Hepatocyte (in vitro differentiated cells): ENCODE measurements at regions not wholly inside any gene's neighbourhood (a gene's known extent, or its start where the extent isn't known, plus 50 kb on each side); places are given as distances from the start of the nearest gene placed in this dataset.

ENCODE experiments used
- DNase-seq: peaks from one replicate; pipeline ENCODE4 v3.0.0-alpha.2; 2016; ENCODE audit warnings: low spot score
- H2AFZ ChIP-seq: fragments of 200-600 bp; sonication (generic); 2 replicates; pipeline ENCODE4 v1.6.0; 2016; ENCODE audit warnings: antibody characterized with exemption, mild to moderate bottlenecking
- H3K27ac ChIP-seq: fragments of 200-600 bp; sonication (generic); 2 replicates; pipeline ENCODE4 v1.5.1; 2016; ENCODE audit warnings: mild to moderate bottlenecking
- H3K27me3 ChIP-seq: fragments of 200-600 bp; sonication (generic); 2 replicates; pipeline ENCODE4 v1.6.1; 2016
- H3K36me3 ChIP-seq: fragments of 200-600 bp; sonication (generic); replicated peaks from 2 replicates; pipeline ENCODE4 v1.5.1; 2016; ENCODE audit warnings: low read depth; ENCODE audit not compliant: insufficient read depth
- H3K4me1 ChIP-seq: fragments of 200-600 bp; sonication (generic); 2 replicates; pipeline ENCODE4 v1.5.1; 2016; ENCODE audit warnings: mild to moderate bottlenecking, moderate library complexity; ENCODE audit not compliant: insufficient read depth
- H3K4me2 ChIP-seq: fragments of 200-600 bp; sonication (generic); 2 replicates; pipeline ENCODE4 v1.6.0; 2016
- H3K4me3 ChIP-seq: fragments of 200-600 bp; sonication (generic); 2 replicates; pipeline ENCODE4 v1.5.1; 2016; ENCODE audit warnings: mild to moderate bottlenecking
- H3K79me2 ChIP-seq: fragments of 200-600 bp; sonication (generic); 2 replicates; pipeline ENCODE4 v1.6.0; 2017; ENCODE audit warnings: mild to moderate bottlenecking
- H3K9me2 ChIP-seq: fragments of 200-600 bp; sonication (generic); replicated peaks from 2 replicates; pipeline ENCODE4 v1.6.0; 2017; ENCODE audit warnings: mild to moderate bottlenecking; ENCODE audit not compliant: insufficient read depth
- H3K9me3 ChIP-seq: fragments of 200-600 bp; sonication (generic); 2 replicates; pipeline ENCODE4 v1.5.1; 2016; ENCODE audit warnings: low read depth, mild to moderate bottlenecking
- H4K20me1 ChIP-seq: fragments of 200-600 bp; sonication (generic); 2 replicates; pipeline ENCODE4 v1.6.0; 2016; ENCODE audit warnings: mild to moderate bottlenecking; ENCODE audit not compliant: insufficient read depth, poor library complexity, severe bottlenecking
- CTCF ChIP-seq: fragments of 200-600 bp; sonication (generic); IDR thresholded peaks from 2 replicates; pipeline ENCODE4 v1.5.1; 2016; ENCODE audit warnings: antibody characterized with exemption, mild to moderate bottlenecking; ENCODE audit not compliant: poor library complexity
- EZH2 ChIP-seq: fragments of 200-600 bp; sonication (generic); IDR thresholded peaks from 2 replicates; pipeline ENCODE4 v1.6.1; 2016; ENCODE audit warnings: antibody characterized with exemption, mild to moderate bottlenecking, borderline replicate concordance
- EZH2phosphoT487 ChIP-seq: fragments of 200-600 bp; sonication (generic); IDR thresholded peaks from one replicate; pipeline ENCODE4 v1.6.1; 2018; ENCODE audit warnings: antibody characterized with exemption, mild to moderate bottlenecking, low read depth, moderate library complexity; ENCODE audit not compliant: unreplicated experiment, severe bottlenecking
- WGBS: methylation state at CpG from one replicate; pipeline ENCODE4 v1.1.6; 2016; ENCODE audit warnings: low lambda C conversion rate; ENCODE audit errors: missing lambda C conversion rate; 5-methylcytosine and 5-hydroxymethylcytosine counted together

DNA sequence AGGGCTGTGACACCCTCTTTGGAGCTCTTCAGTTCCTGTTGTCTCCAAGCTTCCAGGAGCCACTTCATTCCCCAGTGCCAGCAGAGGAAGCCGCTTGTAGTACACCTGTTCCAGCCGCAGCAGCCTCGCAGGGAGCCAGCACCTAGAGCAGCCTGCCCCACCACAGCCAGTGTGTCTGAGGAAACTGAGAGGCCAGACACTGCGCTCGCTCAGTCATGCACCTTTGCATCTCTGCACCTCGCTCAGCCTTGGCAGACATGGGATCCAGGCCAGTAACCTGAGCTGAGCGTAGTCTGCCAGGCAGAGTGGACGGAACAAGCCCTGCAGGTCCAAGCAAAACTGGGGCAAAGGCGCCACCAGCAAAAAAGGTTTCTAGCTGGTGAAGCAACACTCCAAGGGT, 1072.1 kb downstream of the JRKL start:
- H3K4me1 ChIP-seq = no peaks in the 10 kb centered on the region
- no peaks in the 10 kb centered on the region for H3K36me3 ChIP-seq

GRCh38 chr11:97463891-97464290, 1074.1 kb downstream of the JRKL start:
- no peak overlapping the region for H2AFZ ChIP-seq
- H3K9me2 ChIP-seq = no peaks in the 10 kb centered on the region
- no peaks in the 10 kb centered on the region for H4K20me1 ChIP-seq
- H3K4me3 ChIP-seq = no peak overlapping the region
- no peak for TF ChIP-seq CTCF
- TF ChIP-seq EZH2 = no peak
- TF ChIP-seq EZH2phosphoT487 = no peak
- no peaks in the 10 kb centered on the region for H3K79me2 ChIP-seq
- no peak overlapping the region for H3K4me2 ChIP-seq
- DNase-seq = no peak
- 38% methylated on average over 1 of the region's 1 CpG for WGBS
- no peaks in the 10 kb centered on the region for H3K4me1 ChIP-seq
- no peaks in the 10 kb centered on the region for H3K27me3 ChIP-seq
- no peaks in the 10 kb centered on the region for H3K9me3 ChIP-seq
- H3K36me3 ChIP-seq = no peaks in the 10 kb centered on the region
- no peak overlapping the region for H3K27ac ChIP-seq

More for the DNA sequence above, 1072.1 kb downstream of the JRKL start:
- H2AFZ ChIP-seq = no peak overlapping the region
- no peak overlapping the region for H3K4me2 ChIP-seq
- no peaks in the 10 kb centered on the region for H3K27me3 ChIP-seq
- DNase-seq = no peak
- no peak for TF ChIP-seq EZH2phosphoT487
- H3K4me3 ChIP-seq = no peak overlapping the region
- no peaks in the 10 kb centered on the region for H3K9me2 ChIP-seq
- H3K27ac ChIP-seq = no peak overlapping the region
- H3K79me2 ChIP-seq = no peaks in the 10 kb centered on the region
- 96% methylated on average over 9 of the region's 9 CpGs for WGBS
- no peaks in the 10 kb centered on the region for H3K9me3 ChIP-seq
- H4K20me1 ChIP-seq = no peaks in the 10 kb centered on the region

DNA sequence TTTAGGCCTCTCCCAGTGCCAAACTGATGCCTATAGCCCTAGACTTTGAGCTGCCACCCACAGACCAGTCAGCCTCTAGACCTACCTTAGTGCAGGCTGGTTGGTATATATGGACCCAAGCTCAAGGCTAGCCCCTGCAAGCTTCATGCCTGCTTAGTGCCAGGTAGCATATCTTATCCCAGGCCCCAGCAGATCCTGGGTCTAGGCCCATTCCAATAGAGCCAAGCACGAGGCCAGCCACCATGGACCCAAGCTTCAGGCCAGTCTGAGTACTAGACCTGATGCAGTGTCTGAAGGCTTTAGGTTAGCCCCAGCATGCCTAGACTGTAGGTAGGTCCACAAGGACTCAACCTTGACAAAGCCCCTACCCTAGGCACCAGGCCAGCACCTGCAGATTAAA, 1081.7 kb downstream of the JRKL start:
- no peaks in the 10 kb centered on the region for H4K20me1 ChIP-seq
- H3K4me1 ChIP-seq = no peaks in the 10 kb centered on the region
- H3K79me2 ChIP-seq = no peaks in the 10 kb centered on the region
- no peaks in the 10 kb centered on the region for H3K36me3 ChIP-seq
- no peaks in the 10 kb centered on the region for H3K27me3 ChIP-seq
- no peaks in the 10 kb centered on the region for H3K9me2 ChIP-seq
- peaks cover 12% of the 10 kb centered on the region for H3K9me3 ChIP-seq
- H3K27ac ChIP-seq = no peak overlapping the region
- no peak overlapping the region for H2AFZ ChIP-seq
- H3K4me2 ChIP-seq = no peak overlapping the region
- no peak for DNase-seq
- TF ChIP-seq CTCF (no peak), EZH2 (no peak), EZH2phosphoT487 (no peak)
- 83% methylated on average over 1 of the region's 1 CpG for WGBS
- H3K4me3 ChIP-seq = no peak overlapping the region

GRCh38 chr11:97487387-97487786, 1097.6 kb downstream of the JRKL start:
- no peak overlapping the region for H3K27ac ChIP-seq
- 76% methylated on average over 3 of the region's 3 CpGs for WGBS
- H3K4me2 ChIP-seq = no peak overlapping the region
- H3K27me3 ChIP-seq = no peaks in the 10 kb centered on the region
- no peaks in the 10 kb centered on the region for H3K9me3 ChIP-seq
- H2AFZ ChIP-seq = no peak overlapping the region
- H4K20me1 ChIP-seq = no peaks in the 10 kb centered on the region
- no peaks in the 10 kb centered on the region for H3K36me3 ChIP-seq
- no peaks in the 10 kb centered on the region for H3K79me2 ChIP-seq
- H3K4me3 ChIP-seq = no peak overlapping the region
- no peak for DNase-seq
- H3K9me2 ChIP-seq = no peaks in the 10 kb centered on the region
- H3K4me1 ChIP-seq = no peaks in the 10 kb centered on the region
- TF ChIP-seq EZH2phosphoT487 (no peak), EZH2 (no peak), CTCF (no peak)
